GM12878 (cell line): ENCODE measurements at regions not wholly inside any gene's neighbourhood (a gene's known extent, or its start where the extent isn't known, plus 50 kb on each side); places are given as distances from the start of the nearest gene placed in this dataset.

Experiments
- ATAC-seq: fragments of 200-7000 bp; cut with Tn5 transposase; 3 replicates; pipeline ENCODE4 v1.9.1; 2020; ENCODE audit warnings: mild to moderate bottlenecking, moderate library complexity
- BruUV-seq: library from RNA; stranded (reverse); fragments of 400-500 nt; replicated peaks from 2 replicates; lab custom pipeline; 2021; lab: Mats Ljungman, UMichigan
- CTCF ChIA-PET: fragments of 300-600 bp; sonication (Branson Sonifier 250); formaldehyde crosslinking; extraction: SDS; loops from one replicate; lab custom pipeline; 2021; ENCODE audit warnings: inconsistent platforms; lab: Yijun Ruan, JAX
- POLR2A ChIA-PET: fragments of 350-600 bp; formaldehyde crosslinking; extraction: SDS; loops from one replicate; lab custom pipeline; 2021; ENCODE audit warnings: inconsistent platforms; lab: Charles Lee
- RAD21 ChIA-PET: fragments of 300-600 bp; sonication (Branson Sonifier 250); formaldehyde crosslinking; loops from one replicate; lab custom pipeline; 2023; ENCODE audit warnings: antibody characterized with exemption; ENCODE audit not compliant: unreplicated experiment; lab: Charles Lee
- SMC1A ChIA-PET: fragments of 300-600 bp; sonication (Branson Sonifier 250); formaldehyde crosslinking; loops from one replicate; lab custom pipeline; 2023; ENCODE audit not compliant: unreplicated experiment, uncharacterized antibody; lab: Charles Lee
- DNase-seq: peaks from one replicate; pipeline ENCODE4 v3.0.0-alpha.2; 2011; ENCODE audit warnings: low read depth, low spot score
- FAIRE-seq: peaks from 3 replicates; lab custom pipeline; 2011; peaks lifted over from hg19 to GRCh38; lab: Jason Lieb, UNC
- H2AFZ ChIP-seq: 2 replicates; pipeline ENCODE4 v1.6.0; 2011; ENCODE audit warnings: low read depth, low read length, control low read depth; ENCODE audit not compliant: control insufficient read depth
- H3K27ac ChIP-seq: 2 replicates; pipeline ENCODE4 v1.5.1; 2011; ENCODE audit warnings: control low read depth; ENCODE audit not compliant: control insufficient read depth, insufficient read depth
- H3K27me3 ChIP-seq, 2 experiments: replicated peaks in 1 of 2; 2 replicates each; pipeline versions ENCODE4 v1.6.0 to v1.6.1; 2011; ENCODE audit warnings: low read length in 1 of 2; ENCODE audit not compliant: control insufficient read depth in 2 of 2, insufficient read depth in 2 of 2
- H3K36me3 ChIP-seq, 2 experiments: 2 replicates each; pipeline ENCODE4 v1.5.1; 2011; ENCODE audit warnings: low read length in 1 of 2; ENCODE audit not compliant: control insufficient read depth in 2 of 2, insufficient read depth in 2 of 2
- H3K4me1 ChIP-seq: 2 replicates; pipeline ENCODE4 v1.6.1; 2011; ENCODE audit warnings: mild to moderate bottlenecking, low read length, moderate library complexity, mixed read lengths; ENCODE audit not compliant: control insufficient read depth, insufficient read depth
- H3K4me2 ChIP-seq: 2 replicates; pipeline ENCODE4 v1.6.0; 2011; ENCODE audit warnings: control low read depth; ENCODE audit not compliant: control insufficient read depth, insufficient read depth
- H3K4me3 ChIP-seq: fragments of 200-600 bp; sonication (generic); 2 replicates; pipeline ENCODE4 v1.5.1; 2016
- H3K79me2 ChIP-seq: 2 replicates; pipeline ENCODE4 v1.6.0; 2011; ENCODE audit warnings: low read length; ENCODE audit not compliant: control insufficient read depth, insufficient read depth
- H3K9ac ChIP-seq: 2 replicates; pipeline ENCODE4 v1.8.0; 2011; ENCODE audit warnings: low read length, control low read depth, mixed read lengths; ENCODE audit not compliant: control insufficient read depth, insufficient read depth
- H3K9me3 ChIP-seq: replicated peaks from 3 replicates; pipeline ENCODE4 v1.5.1; 2011; ENCODE audit warnings: mild to moderate bottlenecking, low read length; ENCODE audit not compliant: control insufficient read depth, insufficient read depth
- H4K20me1 ChIP-seq: 2 replicates; pipeline ENCODE4 v1.6.0; 2011; ENCODE audit not compliant: control insufficient read depth, insufficient read depth
- ATF7 ChIP-seq: fragments of 450-650 bp; IDR thresholded peaks from 2 replicates; pipeline ENCODE4 v1.6.1; 2016; ENCODE audit warnings: low read depth, mild to moderate bottlenecking
- CBX3 ChIP-seq: fragments of 200-600 bp; sonication (generic); IDR thresholded peaks from 2 replicates; pipeline ENCODE4 v1.6.1; 2016; ENCODE audit warnings: low read depth, borderline replicate concordance
- GATAD2B ChIP-seq: fragments of 450-650 bp; conservative IDR thresholded peaks from 2 replicates; pipeline ENCODE4 v1.6.1; 2017; ENCODE audit warnings: low read depth, mild to moderate bottlenecking, moderate library complexity
- KAT2A ChIP-seq: conservative IDR thresholded peaks from 2 replicates; pipeline ENCODE4 v1.6.1; 2011; ENCODE audit warnings: low read depth, low read length; ENCODE audit not compliant: control insufficient read depth
- KLF5 ChIP-seq: fragments of 450-650 bp; IDR thresholded peaks from 2 replicates; pipeline ENCODE4 v1.6.1; 2014; ENCODE audit warnings: mild to moderate bottlenecking; ENCODE audit not compliant: partially characterized antibody
- MTA2 ChIP-seq: fragments of 450-650 bp; IDR thresholded peaks from 2 replicates; pipeline ENCODE4 v1.6.1; 2016; ENCODE audit warnings: low read depth, mild to moderate bottlenecking, moderate library complexity
- NBN ChIP-seq: fragments of 450-650 bp; IDR thresholded peaks from 2 replicates; pipeline ENCODE4 v1.6.1; 2016
- NR2C1 ChIP-seq: fragments of 450-650 bp; IDR thresholded peaks from 2 replicates; pipeline ENCODE4 v1.6.1; 2017; ENCODE audit warnings: antibody characterized with exemption, mild to moderate bottlenecking, moderate library complexity
- RBBP5 ChIP-seq: fragments of 200-600 bp; sonication (generic); conservative IDR thresholded peaks from 2 replicates; pipeline ENCODE4 v1.6.1; 2016
- RELB ChIP-seq: fragments of 450-650 bp; IDR thresholded peaks from 2 replicates; pipeline ENCODE4 v1.6.1; 2017; ENCODE audit warnings: low read depth, mild to moderate bottlenecking, moderate library complexity
- ZBTB33 ChIP-seq: fragments of 450-650 bp; IDR thresholded peaks from 2 replicates; pipeline ENCODE4 v1.6.1; 2017; ENCODE audit warnings: mild to moderate bottlenecking
- ZZZ3 ChIP-seq: IDR thresholded peaks from 2 replicates; pipeline ENCODE4 v1.6.1; 2011; ENCODE audit warnings: low read depth; ENCODE audit not compliant: control insufficient read depth, insufficient read length
- whole genome bisulfite sequencing: methylation state at CpG from one replicate; pipeline ENCODE4 v1.1.6; 2016; ENCODE audit warnings: low lambda C conversion rate; ENCODE audit not compliant: insufficient replicate concordance, insufficient coverage; ENCODE audit errors: missing lambda C conversion rate; 5-methylcytosine and 5-hydroxymethylcytosine counted together
- in situ Hi-C: fragments of 300-500 bp; cut with MboI; formaldehyde crosslinking; loops from 9 replicates; pipeline ENCODE4 v1.14.3; 2018; ENCODE audit warnings: mixed read lengths
- intact Hi-C: fragments of 100-400 bp; cut with micrococcal nuclease; formaldehyde crosslinking; loops from one replicate; pipeline ENCODE4 v1.14.2; 2022; ENCODE audit not compliant: unreplicated experiment
- TF ChIP-seq, protein P1 (sequence below): fragments of 450-650 bp; IDR thresholded peaks from 2 replicates; pipeline ENCODE4 v1.6.1; 2016; ENCODE audit warnings: mild to moderate bottlenecking
- TF ChIP-seq, protein P2 (sequence below): fragments of 450-650 bp; IDR thresholded peaks from 2 replicates; pipeline ENCODE4 v1.6.1; 2017; ENCODE audit warnings: antibody characterized with exemption, mild to moderate bottlenecking, moderate library complexity
- TF ChIP-seq, protein P3 (sequence below): IDR thresholded peaks from 2 replicates; pipeline ENCODE4 v1.6.1; 2012; ENCODE audit warnings: low read depth, low read length, improper control_type of control experiment

- TF ChIP-seq RBBP5, result no peak
- TF ChIP-seq, protein P1, sequence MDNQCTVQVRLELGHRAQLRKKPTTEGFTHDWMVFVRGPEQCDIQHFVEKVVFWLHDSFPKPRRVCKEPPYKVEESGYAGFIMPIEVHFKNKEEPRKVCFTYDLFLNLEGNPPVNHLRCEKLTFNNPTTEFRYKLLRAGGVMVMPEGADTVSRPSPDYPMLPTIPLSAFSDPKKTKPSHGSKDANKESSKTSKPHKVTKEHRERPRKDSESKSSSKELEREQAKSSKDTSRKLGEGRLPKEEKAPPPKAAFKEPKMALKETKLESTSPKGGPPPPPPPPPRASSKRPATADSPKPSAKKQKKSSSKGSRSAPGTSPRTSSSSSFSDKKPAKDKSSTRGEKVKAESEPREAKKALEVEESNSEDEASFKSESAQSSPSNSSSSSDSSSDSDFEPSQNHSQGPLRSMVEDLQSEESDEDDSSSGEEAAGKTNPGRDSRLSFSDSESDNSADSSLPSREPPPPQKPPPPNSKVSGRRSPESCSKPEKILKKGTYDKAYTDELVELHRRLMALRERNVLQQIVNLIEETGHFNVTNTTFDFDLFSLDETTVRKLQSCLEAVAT, result no peak
- TF ChIP-seq CBX3, result no peak
Measured at GRCh38 chr18:44411976-44412375, 268.7 kb upstream of the SETBP1 start (continued).

DNA sequence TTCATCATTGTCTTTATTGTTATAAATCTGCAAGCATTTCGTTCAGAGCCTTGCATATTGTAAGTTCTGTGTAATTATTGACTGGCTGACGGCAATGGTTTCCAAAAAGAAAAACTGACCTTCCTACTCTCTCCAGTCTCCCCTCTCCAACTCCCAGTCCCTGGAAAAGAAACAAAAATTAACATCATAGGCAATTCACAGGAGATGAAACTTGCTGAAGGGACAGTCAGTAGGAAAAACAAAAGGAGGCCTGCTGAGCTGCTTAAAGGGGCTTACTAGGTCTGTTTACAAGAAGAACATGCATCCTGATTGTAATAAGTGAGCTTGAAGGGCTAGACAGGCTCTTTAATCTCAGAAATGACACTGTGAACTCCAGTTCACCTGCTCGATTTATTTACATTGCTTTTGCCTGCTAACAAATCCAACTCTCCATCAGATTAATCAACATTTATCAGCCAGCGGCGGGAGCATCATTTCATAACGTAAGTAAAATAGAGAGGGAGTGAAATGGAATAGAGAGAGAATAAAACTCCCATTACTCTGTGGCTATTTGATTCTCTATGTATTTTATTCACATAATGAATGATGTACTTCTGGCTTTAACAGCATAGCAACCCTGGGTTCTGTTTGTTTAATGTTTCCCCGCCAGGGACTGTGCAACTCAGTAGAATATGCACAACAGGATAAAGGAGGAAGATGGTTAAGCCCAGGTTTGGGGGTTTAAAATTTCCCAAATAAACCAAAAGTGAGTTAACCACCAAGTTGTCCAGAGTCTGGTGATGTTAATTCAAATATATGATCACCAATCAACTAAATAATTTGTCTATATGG is 256.7 kb upstream of the SETBP1 start:
- Histone ChIP-seq H3K9me3 (no peaks in the 10 kb centered on the region), H3K9ac (no peak overlapping the region), H4K20me1 (no peaks in the 10 kb centered on the region), H2AFZ (no peak overlapping the region), H3K79me2 (no peaks in the 10 kb centered on the region), H3K4me3 (no peak overlapping the region), H3K4me2 (no peak overlapping the region), H3K36me3 (no peaks in the 10 kb centered on the region), H3K4me1 (no peaks in the 10 kb centered on the region), H3K27ac (no peak overlapping the region), H3K27me3 (no peaks in the 10 kb centered on the region)
- WGBS, result 46% methylated on average over 7 of the region's 7 CpGs
- no peak for DNase-seq
- RAD21 ChIA-PET, result no interaction called here
- no peak for ATAC-seq
- no peak for FAIRE-seq
- CTCF ChIA-PET, result no interaction called here
- POLR2A ChIA-PET, result no interaction called here
- in situ Hi-C loops (no loop called here), intact Hi-C loops (no loop called here)
- SMC1A ChIA-PET, result no interaction called here
- no TSS peak for BruUV-seq
- TF ChIP-seq, protein P2, sequence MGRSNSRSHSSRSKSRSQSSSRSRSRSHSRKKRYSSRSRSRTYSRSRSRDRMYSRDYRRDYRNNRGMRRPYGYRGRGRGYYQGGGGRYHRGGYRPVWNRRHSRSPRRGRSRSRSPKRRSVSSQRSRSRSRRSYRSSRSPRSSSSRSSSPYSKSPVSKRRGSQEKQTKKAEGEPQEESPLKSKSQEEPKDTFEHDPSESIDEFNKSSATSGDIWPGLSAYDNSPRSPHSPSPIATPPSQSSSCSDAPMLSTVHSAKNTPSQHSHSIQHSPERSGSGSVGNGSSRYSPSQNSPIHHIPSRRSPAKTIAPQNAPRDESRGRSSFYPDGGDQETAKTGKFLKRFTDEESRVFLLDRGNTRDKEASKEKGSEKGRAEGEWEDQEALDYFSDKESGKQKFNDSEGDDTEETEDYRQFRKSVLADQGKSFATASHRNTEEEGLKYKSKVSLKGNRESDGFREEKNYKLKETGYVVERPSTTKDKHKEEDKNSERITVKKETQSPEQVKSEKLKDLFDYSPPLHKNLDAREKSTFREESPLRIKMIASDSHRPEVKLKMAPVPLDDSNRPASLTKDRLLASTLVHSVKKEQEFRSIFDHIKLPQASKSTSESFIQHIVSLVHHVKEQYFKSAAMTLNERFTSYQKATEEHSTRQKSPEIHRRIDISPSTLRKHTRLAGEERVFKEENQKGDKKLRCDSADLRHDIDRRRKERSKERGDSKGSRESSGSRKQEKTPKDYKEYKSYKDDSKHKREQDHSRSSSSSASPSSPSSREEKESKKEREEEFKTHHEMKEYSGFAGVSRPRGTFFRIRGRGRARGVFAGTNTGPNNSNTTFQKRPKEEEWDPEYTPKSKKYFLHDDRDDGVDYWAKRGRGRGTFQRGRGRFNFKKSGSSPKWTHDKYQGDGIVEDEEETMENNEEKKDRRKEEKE, result no peak
- TF ChIP-seq GATAD2B (no peak), KLF5 (no peak), NR2C1 (no peak), ATF7 (no peak), ZZZ3 (no peak), MTA2 (no peak), KAT2A (no peak), ZBTB33 (no peak), RELB (no peak), NBN (no peak)
- TF ChIP-seq, protein P3, sequence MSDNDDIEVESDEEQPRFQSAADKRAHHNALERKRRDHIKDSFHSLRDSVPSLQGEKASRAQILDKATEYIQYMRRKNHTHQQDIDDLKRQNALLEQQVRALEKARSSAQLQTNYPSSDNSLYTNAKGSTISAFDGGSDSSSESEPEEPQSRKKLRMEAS, result no peak
